ENCODE measurements at regions not wholly inside any gene's neighbourhood (a gene's known extent, or its start where the extent isn't known, plus 50 kb on each side); places are given as distances from the start of the nearest gene placed in this dataset.

DNA sequence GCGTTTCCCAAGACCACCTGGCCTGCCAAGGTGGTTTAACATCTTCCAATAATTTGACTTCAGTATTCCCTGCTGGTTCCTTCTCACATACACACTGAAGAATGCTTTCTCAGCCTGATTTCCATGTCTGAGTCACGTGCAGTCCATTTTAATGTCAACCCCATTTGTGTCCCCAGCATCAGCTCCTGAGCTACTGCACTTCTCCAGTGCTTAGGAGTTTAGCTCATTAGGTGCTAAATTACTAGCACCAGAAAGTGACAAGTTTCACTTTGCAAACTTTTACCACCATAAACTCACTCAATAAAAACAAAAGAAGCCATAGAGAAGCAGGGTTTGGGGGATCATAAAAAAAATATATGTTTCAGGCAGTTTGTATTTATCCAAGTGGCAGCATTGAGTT, 279.3 kb upstream of the SORCS1 start:
- TF ChIP-seq, protein P1, sequence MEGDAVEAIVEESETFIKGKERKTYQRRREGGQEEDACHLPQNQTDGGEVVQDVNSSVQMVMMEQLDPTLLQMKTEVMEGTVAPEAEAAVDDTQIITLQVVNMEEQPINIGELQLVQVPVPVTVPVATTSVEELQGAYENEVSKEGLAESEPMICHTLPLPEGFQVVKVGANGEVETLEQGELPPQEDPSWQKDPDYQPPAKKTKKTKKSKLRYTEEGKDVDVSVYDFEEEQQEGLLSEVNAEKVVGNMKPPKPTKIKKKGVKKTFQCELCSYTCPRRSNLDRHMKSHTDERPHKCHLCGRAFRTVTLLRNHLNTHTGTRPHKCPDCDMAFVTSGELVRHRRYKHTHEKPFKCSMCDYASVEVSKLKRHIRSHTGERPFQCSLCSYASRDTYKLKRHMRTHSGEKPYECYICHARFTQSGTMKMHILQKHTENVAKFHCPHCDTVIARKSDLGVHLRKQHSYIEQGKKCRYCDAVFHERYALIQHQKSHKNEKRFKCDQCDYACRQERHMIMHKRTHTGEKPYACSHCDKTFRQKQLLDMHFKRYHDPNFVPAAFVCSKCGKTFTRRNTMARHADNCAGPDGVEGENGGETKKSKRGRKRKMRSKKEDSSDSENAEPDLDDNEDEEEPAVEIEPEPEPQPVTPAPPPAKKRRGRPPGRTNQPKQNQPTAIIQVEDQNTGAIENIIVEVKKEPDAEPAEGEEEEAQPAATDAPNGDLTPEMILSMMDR (conservative IDR thresholded peaks at IDR 0.05; ENCODE audit: low read length): no peak
- no peak for TF ChIP-seq EZH2phosphoT487 (IDR thresholded peaks at IDR 0.05; ENCODE audit: borderline replicate concordance, low read depth, low read length)

All from OCI-LY7 (cell line).